ENCODE measurements at regions not wholly inside any gene's neighbourhood (a gene's known extent, or its start where the extent isn't known, plus 50 kb on each side); places are given as distances from the start of the nearest gene placed in this dataset.
"Not testable (repeated sequence)": the region's sequence is repeated elsewhere in the genome, so short reads cannot be mapped to it uniquely, and the experiment has no call there.

DNA sequence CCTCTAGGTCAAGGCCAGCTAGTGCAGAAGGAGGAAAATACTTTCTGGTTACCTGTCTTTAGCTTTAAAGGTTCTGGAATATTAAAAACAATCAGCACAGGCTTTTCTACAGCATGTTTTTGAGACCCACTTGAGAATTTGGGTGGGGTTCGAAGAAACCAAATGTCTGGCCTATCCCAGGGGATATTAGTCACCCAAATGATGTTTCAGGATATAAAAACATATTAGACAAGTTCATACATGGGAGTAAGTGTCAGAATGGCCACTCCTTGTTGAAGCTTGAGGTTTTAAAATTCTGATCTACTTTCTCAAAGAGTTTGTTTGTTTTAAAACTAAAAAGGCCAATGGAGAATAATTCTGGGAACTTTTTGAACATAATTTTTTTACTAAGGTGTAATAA, 158.6 kb upstream of the DLX2 start:
- Mint-ChIP-seq H3K4me1 (ENCODE audit: low read depth in 2 of 2) (no peaks in the 10 kb centered on the region), H3K36me3 (ENCODE audit: insufficient read depth) (no peaks in the 10 kb centered on the region), H3K4me3 (no peak overlapping the region), H3K27me3 (peaks cover 11 to 15% of the 10 kb centered on the region in 2 donors), H3K27ac (peak overlapping the region in 1 of 2 donors; percentile 50), H3K9me3 (no peaks in the 10 kb centered on the region)
- no peak for DNase-seq
- no peak for ATAC-seq (replicated peaks)

DNA sequence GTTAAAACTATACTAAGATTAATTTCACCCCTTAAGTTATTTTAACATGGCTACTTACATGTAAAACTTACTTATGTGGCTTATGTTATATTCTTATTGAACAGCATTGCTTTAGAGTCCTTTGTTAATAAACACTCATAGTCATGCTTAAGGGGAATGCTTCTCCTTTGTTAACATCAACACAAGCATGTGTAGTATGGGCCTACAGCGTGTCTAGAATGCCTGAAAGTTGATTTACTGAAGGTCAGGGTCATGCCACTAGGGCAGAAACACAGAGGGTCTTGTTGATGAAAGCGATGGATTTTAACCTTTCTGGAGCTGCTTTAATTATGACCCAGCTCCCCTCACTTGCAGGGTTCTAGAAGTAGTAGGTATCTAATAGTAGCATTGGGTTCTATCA, 159.8 kb upstream of the DLX2 start:
- ATAC-seq (replicated peaks) = no peak
- Mint-ChIP-seq H3K27me3 (peaks cover 11 to 16% of the 10 kb centered on the region in 2 donors), H3K4me1 (ENCODE audit: low read depth in 2 of 2) (no peaks in the 10 kb centered on the region)

DNA sequence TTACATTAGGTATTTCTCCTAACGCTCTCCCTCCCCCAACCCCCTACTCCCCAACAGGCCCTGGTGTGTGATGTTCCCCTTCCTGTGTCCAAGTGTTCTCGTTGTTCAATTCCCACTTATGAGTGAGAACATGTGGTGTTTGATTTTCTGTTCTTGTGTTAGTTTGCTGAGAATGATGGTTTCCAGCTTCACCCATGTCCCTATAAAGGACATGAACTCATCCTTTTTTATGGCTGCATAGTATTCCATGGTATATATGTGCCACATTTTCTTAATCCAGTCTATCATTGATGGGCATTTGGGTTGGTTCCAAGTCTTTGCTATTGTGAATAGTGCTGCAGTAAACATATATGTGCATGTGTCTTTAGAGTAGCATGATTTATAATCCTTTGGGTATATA, 162.1 kb upstream of the DLX2 start:
- DNase-seq; H3K4me3 Mint-ChIP-seq; ATAC-seq (replicated peaks); H3K27ac Mint-ChIP-seq; H3K36me3 Mint-ChIP-seq (ENCODE audit: insufficient read depth); H3K4me1 Mint-ChIP-seq (ENCODE audit: low read depth in 2 of 2); H3K9me3 Mint-ChIP-seq: not testable (repeated sequence)
- H3K27me3 Mint-ChIP-seq = peaks cover 10 to 22% of the 10 kb centered on the region in 2 donors

More for the DNA sequence above, 159.8 kb upstream of the DLX2 start:
- H3K36me3 Mint-ChIP-seq (ENCODE audit: insufficient read depth) = no peaks in the 10 kb centered on the region
- H3K4me3 Mint-ChIP-seq = no peak overlapping the region
- H3K27ac Mint-ChIP-seq = no peak overlapping the region
- no peak for DNase-seq
- no peaks in the 10 kb centered on the region for H3K9me3 Mint-ChIP-seq

DNA sequence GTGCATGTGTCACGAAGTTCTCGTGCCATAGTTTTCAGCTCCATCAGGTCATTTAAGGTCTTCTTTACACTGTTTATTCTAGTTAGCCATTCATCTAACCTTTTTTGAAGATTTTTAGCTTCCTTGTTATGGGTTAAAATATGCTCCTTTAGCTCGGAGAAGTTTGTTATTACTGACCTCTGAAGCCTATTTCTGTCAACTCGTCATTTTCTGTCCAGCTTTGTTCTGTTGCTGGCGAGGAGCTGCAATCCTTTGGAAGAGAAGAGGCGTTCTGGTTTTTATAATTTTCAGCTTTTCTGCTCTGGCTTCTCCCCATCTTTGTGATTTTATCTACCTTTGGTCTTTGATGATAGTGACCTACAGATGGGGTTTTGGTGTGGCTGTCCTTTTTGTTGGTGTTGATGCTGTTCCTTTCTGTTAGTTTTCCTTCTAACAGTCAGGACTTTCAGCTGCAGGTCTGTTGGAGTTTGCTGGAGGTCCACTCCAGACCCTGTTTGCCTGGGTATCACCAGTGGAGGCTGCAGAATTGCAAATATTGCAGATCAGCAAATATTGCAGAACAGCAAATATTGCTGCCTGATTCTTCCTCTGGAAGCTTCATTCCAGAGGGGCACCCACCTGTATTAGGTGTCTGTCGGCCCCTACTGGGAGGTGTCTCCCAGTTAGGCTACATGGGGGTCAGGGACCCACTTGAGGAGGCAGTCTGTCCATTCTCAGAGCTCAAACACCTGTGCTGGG, 157.7 kb upstream of the ITGA6 start:
- Mint-ChIP-seq H3K27me3 (peaks cover 41 to 42% of the 10 kb centered on the region in 2 donors), H3K4me1 (ENCODE audit: low read depth in 2 of 2) (peaks cover 0 to 11% of the 10 kb centered on the region in 2 donors)
- not testable (repeated sequence) for H3K9me3 Mint-ChIP-seq; DNase-seq; H3K4me3 Mint-ChIP-seq; ATAC-seq (replicated peaks); H3K27ac Mint-ChIP-seq; H3K36me3 Mint-ChIP-seq (ENCODE audit: insufficient read depth)

DNA sequence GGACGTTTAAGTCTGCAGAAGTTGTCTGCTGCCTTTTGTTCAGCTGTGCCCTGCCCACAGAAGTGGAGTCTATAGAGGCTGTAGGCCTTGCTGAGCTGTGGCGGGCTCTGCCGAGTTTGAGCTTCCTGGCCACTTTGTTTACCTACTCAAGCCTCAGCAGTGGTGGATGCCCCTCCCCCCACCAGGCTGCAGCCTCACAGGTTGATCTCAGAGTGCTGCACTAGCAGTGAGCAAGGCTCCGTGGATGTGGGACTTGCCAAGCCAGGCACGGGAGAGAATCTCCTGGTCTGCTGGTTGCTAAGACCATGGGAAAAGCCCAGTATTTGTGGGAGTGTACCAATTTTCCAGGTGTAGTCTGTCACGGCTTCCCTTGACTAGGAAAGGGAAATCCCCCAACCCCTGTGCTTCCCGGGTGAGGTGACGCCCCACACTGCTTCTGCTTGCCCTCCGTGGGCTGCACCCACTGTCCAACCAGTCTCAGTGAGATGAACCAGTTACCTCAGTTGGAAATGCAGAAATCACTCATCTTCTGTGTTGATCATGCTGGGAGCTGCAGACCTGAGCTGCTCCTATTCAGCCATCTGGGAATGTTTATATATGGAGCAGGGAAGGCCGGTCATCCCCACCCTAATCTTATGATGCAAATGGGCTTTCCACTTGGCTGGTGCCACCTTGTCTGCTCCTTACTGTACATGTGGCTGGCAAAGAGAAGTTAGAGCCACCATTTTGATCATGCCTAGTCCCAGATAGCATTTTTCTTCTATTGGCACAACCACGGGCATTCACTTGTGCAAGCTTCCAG, 156.9 kb upstream of the ITGA6 start:
- DNase-seq = no peak
- no peak overlapping the region for H3K4me3 Mint-ChIP-seq
- H3K27ac Mint-ChIP-seq = no peak overlapping the region

DNA sequence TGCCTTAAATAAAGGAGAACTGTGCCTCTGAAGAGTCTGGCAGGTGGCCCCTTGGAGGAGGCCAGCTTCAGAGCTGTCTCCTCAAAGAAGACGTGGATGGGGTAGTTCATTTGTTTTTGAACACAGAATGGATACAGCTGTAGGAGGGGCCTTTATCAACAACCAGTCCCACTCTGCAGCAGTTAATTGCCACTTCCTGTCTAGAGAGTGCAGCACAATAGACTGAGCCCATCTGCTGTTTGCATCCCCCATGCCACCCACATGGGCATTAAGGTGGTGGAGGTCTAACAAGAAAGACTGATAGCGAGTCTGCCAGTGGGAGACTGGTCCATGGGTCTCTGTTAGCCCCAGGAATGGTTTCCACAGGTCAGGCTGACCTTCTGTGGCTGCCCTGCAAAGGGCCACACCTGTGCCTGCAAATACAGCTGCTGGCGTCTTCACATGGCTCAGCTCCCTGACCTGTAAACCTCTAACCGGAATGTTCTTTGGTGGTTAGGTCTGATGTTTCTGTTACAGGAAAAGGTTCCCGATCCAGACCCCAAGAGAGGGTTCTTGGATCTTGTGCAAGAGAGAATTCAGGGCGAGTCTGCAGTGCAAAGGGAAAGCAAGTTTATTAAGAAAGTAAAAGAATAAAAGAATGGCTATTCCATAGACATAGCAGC, 153.3 kb upstream of the ITGA6 start:
- ATAC-seq (replicated peaks) (no peak), DNase-seq (no peak)
- Mint-ChIP-seq H3K9me3 (peaks cover 0 to 11% of the 10 kb centered on the region in 2 donors), H3K4me3 (no peak overlapping the region), H3K4me1 (ENCODE audit: low read depth in 2 of 2) (peaks cover 0 to 11% of the 10 kb centered on the region in 2 donors), H3K27ac (no peak overlapping the region), H3K27me3 (peaks cover 55 to 64% of the 10 kb centered on the region in 2 donors), H3K36me3 (ENCODE audit: insufficient read depth) (peaks cover 4% of the 10 kb centered on the region)

More for the DNA sequence above, 156.9 kb upstream of the ITGA6 start:
- Mint-ChIP-seq H3K9me3 (no peaks in the 10 kb centered on the region), H3K27me3 (peaks cover 49 to 50% of the 10 kb centered on the region in 2 donors), H3K36me3 (ENCODE audit: insufficient read depth) (no peaks in the 10 kb centered on the region), H3K4me1 (ENCODE audit: low read depth in 2 of 2) (peaks cover 0 to 11% of the 10 kb centered on the region in 2 donors)
- no peak for ATAC-seq (replicated peaks)

DNA sequence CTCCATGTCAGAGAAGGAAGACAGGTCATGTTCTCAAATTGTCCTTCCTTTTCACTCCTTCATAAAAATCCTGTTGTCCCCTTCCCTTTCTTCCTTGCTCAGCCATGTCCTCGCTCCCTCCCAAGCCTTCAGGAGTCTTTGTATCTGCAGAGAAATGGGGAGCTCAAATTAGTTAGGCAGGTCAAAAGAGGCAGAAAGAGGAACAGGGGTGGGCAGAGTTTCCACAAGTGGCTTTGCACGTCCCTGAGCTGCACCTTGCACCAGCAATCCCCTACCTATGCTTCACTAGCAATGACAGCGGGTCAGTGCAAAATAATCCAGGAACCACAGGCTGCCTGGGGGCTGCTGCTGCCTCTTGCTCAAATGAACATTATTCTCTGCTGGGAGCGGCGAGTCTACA, 152.1 kb upstream of the ITGA6 start:
- H3K9me3 Mint-ChIP-seq = peaks cover 0 to 11% of the 10 kb centered on the region in 2 donors
- no peak overlapping the region for H3K4me3 Mint-ChIP-seq
- no peak overlapping the region for H3K27ac Mint-ChIP-seq
- ATAC-seq (replicated peaks) (no peak), DNase-seq (no peak)
- peaks cover 0 to 11% of the 10 kb centered on the region in 2 donors for H3K4me1 Mint-ChIP-seq (ENCODE audit: low read depth in 2 of 2)
- peaks cover 47 to 64% of the 10 kb centered on the region in 2 donors for H3K27me3 Mint-ChIP-seq
- H3K36me3 Mint-ChIP-seq (ENCODE audit: insufficient read depth) = peaks cover 4% of the 10 kb centered on the region

DNA sequence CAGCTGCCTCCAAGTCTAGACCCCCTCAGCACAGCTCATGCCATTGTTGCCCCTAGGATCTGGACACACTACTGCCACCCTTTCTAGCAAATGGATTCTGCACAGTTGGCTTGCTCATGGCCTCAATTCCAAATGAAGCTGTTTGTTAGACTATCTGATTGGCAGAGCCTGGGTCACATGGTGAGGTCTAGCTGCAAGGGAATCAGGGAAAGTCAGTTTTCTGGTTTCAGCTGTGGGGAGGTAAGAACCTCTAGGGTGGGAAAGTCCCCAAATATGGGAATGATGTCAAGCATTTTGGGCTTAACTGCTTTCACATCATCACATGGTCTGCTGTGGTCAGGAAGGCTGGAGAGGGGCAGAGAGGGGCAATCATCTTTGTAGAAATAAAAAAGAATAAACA, 150.4 kb upstream of the ITGA6 start:
- peaks cover 0 to 6% of the 10 kb centered on the region in 2 donors for H3K4me1 Mint-ChIP-seq (ENCODE audit: low read depth in 2 of 2)
- peaks cover 4% of the 10 kb centered on the region for H3K36me3 Mint-ChIP-seq (ENCODE audit: insufficient read depth)
- H3K27ac Mint-ChIP-seq = no peak overlapping the region
- no peak overlapping the region for H3K4me3 Mint-ChIP-seq
- H3K9me3 Mint-ChIP-seq = peaks cover 0 to 11% of the 10 kb centered on the region in 2 donors
- ATAC-seq (replicated peaks) (no peak), DNase-seq (no peak)
- peaks cover 38 to 51% of the 10 kb centered on the region in 2 donors for H3K27me3 Mint-ChIP-seq

DNA sequence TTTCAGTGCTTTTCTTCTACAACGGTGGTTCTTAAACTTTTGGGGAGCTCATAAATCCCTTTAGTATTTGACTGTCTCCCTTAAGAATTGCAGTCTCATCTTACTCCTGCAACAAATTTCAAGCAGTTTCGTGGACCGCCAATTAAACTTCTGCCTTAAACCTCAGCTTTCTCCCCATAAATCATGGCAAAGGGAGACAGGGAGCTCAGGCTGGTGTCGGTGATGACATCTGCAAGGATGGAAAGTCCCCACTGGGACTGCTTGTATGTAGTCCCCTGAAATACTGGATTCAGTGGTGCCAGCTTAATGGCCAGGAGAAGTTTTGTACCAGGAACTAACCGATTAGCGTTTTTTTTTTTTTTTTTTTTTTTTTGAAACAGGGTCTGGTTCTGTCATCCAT, 148.7 kb upstream of the ITGA6 start:
- Mint-ChIP-seq H3K36me3 (ENCODE audit: insufficient read depth) (peaks cover 4% of the 10 kb centered on the region), H3K9me3 (peaks cover 0 to 11% of the 10 kb centered on the region in 2 donors), H3K4me1 (ENCODE audit: low read depth in 2 of 2) (peaks cover 0 to 6% of the 10 kb centered on the region in 2 donors), H3K27me3 (peaks cover 26 to 42% of the 10 kb centered on the region in 2 donors), H3K4me3 (no peak overlapping the region), H3K27ac (no peak overlapping the region)
- no peak for DNase-seq
- no peak for ATAC-seq (replicated peaks)

DNA sequence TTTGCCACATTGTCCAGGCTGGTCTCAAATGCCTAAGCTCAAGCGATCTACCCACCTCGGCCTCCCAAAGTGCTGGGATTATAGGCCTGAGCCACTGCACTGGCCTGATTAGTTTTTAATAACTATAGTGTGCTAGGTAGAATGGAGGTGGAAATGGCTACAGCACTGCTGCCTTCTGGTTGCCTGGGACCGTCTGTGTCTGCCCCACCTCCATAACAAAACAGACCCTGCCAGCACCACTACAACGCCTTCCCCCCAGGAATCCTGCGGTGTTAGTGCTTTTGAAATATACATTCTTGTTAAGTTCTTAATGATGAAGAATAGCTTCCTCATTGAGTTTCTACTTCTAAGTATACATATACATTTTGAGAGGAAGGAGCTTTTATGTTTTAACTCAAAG, 148.2 kb upstream of the ITGA6 start:
- peaks cover 26 to 37% of the 10 kb centered on the region in 2 donors for H3K27me3 Mint-ChIP-seq
- DNase-seq (no peak), ATAC-seq (replicated peaks) (no peak)
- peaks cover 0 to under 1% of the 10 kb centered on the region in 2 donors for H3K4me1 Mint-ChIP-seq (ENCODE audit: low read depth in 2 of 2)
- no peak overlapping the region for H3K4me3 Mint-ChIP-seq
- H3K36me3 Mint-ChIP-seq (ENCODE audit: insufficient read depth) = peaks cover 4% of the 10 kb centered on the region
- H3K9me3 Mint-ChIP-seq = peaks cover 0 to 11% of the 10 kb centered on the region in 2 donors
- no peak overlapping the region for H3K27ac Mint-ChIP-seq

DNA sequence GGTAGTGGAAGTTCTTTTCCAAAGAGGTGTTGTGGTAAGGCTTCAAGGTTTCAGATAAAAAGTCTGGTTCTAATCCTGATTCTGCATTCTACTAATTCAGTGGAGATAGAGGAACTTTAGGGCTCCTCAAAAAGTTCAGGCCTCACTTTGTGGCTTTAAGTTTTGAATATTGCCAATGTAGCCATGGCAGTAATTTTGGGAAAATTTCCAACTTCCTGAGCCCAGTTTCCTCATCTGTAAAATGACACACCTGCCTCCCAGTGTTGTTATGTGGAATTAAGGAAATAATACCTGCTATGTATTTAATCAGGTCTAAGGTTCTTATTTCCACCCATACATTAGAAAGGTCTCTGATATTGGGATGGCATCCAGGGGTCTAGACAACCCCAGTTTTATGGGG, 147.6 kb upstream of the ITGA6 start:
- DNase-seq (no peak), ATAC-seq (replicated peaks) (no peak)
- Mint-ChIP-seq H3K36me3 (ENCODE audit: insufficient read depth) (peaks cover 4% of the 10 kb centered on the region), H3K27ac (no peak overlapping the region), H3K27me3 (peaks cover 25 to 31% of the 10 kb centered on the region in 2 donors), H3K4me1 (ENCODE audit: low read depth in 2 of 2) (no peaks in the 10 kb centered on the region), H3K9me3 (peaks cover 0 to 11% of the 10 kb centered on the region in 2 donors), H3K4me3 (no peak overlapping the region)

DNA sequence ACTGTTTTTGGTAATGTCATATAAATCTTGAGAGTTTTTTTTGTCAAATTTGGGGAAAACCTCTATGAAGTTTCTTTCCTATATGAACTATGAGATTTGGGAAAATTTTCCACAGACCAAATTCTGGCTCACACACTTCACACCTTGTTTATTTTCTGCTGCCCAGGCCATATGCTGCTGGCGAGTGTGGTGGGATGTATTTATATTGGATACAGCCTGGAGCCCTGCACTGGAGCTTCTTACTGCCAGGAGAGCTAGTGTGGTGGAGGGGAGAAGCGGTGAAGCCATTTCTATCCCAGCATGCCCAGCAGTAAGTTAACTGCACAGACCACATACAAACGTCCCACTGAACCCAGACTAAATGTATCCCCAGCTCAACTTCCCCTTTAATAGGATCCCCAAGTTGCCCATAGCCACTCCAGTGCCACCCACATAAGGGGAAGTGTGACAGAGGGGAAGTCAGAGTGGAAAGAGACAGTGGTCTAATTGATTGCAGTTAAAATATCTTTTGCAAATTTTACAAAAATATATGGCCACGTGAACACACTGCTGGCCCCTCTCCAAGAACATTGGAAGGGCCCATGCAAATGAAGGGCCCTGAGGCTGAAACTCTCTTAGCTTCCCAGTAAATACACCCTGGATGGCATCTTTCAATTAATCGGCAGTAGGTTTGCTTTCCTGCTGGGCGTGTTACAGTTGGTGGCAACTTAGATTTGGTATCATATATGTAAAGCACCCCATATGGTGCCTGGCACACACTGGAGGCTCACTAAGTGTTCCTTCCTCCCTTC, 146.6 kb upstream of the ITGA6 start:
- Mint-ChIP-seq H3K27ac (no peak overlapping the region), H3K9me3 (peaks cover 0 to 11% of the 10 kb centered on the region in 2 donors), H3K36me3 (ENCODE audit: insufficient read depth) (peaks cover 4% of the 10 kb centered on the region), H3K4me1 (ENCODE audit: low read depth in 2 of 2) (peaks cover 1 to 2% of the 10 kb centered on the region in 2 donors), H3K27me3 (peaks cover 17 to 22% of the 10 kb centered on the region in 2 donors), H3K4me3 (no peak overlapping the region)
- DNase-seq = no peak
- ATAC-seq (replicated peaks) = no peak

Data from effector memory CD8-positive, alpha-beta T cell (primary cell).